H1 (cell line): ENCODE measurements at regions not wholly inside any gene's neighbourhood (a gene's known extent, or its start where the extent isn't known, plus 50 kb on each side); places are given as distances from the start of the nearest gene placed in this dataset.

ENCODE experiments used
- CTCF ChIA-PET: fragments of 300-600 bp; sonication (Branson Sonifier 250); formaldehyde crosslinking; loops from one replicate; lab custom pipeline; 2021; ENCODE audit not compliant: partially characterized antibody; lab: Charles Lee
- POLR2A ChIA-PET: fragments of 300-600 bp; sonication (Branson Sonifier 250); formaldehyde crosslinking; loops from one replicate; lab custom pipeline; 2021; ENCODE audit warnings: inconsistent platforms; ENCODE audit not compliant: partially characterized antibody; lab: Charles Lee
- DNase-seq, 2 experiments: peaks; one replicate each; pipeline versions ENCODE4 v3.0.0 to v3.0.0-alpha.2; 2010 to 2022; ENCODE audit warnings: low spot score in 2 of 2, low read depth in 1 of 2, mixed read lengths in 1 of 2
- FAIRE-seq: peaks from 2 replicates; lab custom pipeline; 2011; peaks lifted over from hg19 to GRCh38; lab: Jason Lieb, UNC
- H2AFZ ChIP-seq: 2 replicates; pipeline ENCODE4 v1.8.1; 2012; ENCODE audit warnings: low read length, inconsistent platforms
- H2AK5ac ChIP-seq: 2 replicates; pipeline ENCODE4 v1.6.1; 2013; ENCODE audit warnings: low read depth, low read length
- H2BK120ac ChIP-seq: replicated peaks from 2 replicates; pipeline ENCODE3; 2013; ENCODE audit warnings: low read depth, low read length, inconsistent platforms
- H2BK12ac ChIP-seq: 2 replicates; pipeline ENCODE4 v1.6.1; 2013; ENCODE audit warnings: low read depth, low read length
- H2BK15ac ChIP-seq: 2 replicates; pipeline ENCODE4 v1.6.1; 2013; ENCODE audit warnings: low read length
- H2BK20ac ChIP-seq: 2 replicates; pipeline ENCODE4 v1.6.1; 2013; ENCODE audit warnings: low read length
- H2BK5ac ChIP-seq: 2 replicates; pipeline ENCODE4 v1.6.1; 2013; ENCODE audit warnings: low read depth, low read length
- H3K14ac ChIP-seq: 2 replicates; pipeline ENCODE4 v1.6.1; 2013; ENCODE audit warnings: inconsistent platforms; ENCODE audit not compliant: insufficient read length
- H3K18ac ChIP-seq: 2 replicates; pipeline ENCODE4 v1.6.1; 2013; ENCODE audit warnings: low read length; ENCODE audit errors: extremely low read depth
- H3K23ac ChIP-seq: 2 replicates; pipeline ENCODE4 v1.6.1; 2013; ENCODE audit warnings: inconsistent platforms; ENCODE audit not compliant: insufficient read length
- H3K23me2 ChIP-seq: 2 replicates; pipeline ENCODE4 v1.6.1; 2013; ENCODE audit warnings: low read depth, low read length
- H3K27ac ChIP-seq: 2 replicates; pipeline ENCODE4 v1.6.1; 2011; ENCODE audit warnings: low read depth, low read length, inconsistent platforms
- H3K27me3 ChIP-seq, 4 experiments: replicated peaks in 1 of 4; 1 replicate in 1 of 4; 2 replicates in 3 of 4; pipeline versions ENCODE4 v1.6.1 to v1.8.1; 2011 to 2013; ENCODE audit warnings: low read length in 3 of 4, mild to moderate bottlenecking in 3 of 4, inconsistent platforms in 2 of 4, mixed read lengths in 2 of 4, moderate library complexity in 1 of 4; ENCODE audit not compliant: control insufficient read depth in 3 of 4, insufficient read depth in 3 of 4; ENCODE audit errors: extremely low read depth in 1 of 4
- H3K36me3 ChIP-seq, 4 experiments: 2 replicates each; pipeline versions ENCODE4 v1.6.1 to v1.8.1; 2011 to 2013; ENCODE audit warnings: mild to moderate bottlenecking in 4 of 4, low read length in 3 of 4, moderate library complexity in 2 of 4, control low read depth in 1 of 4, inconsistent platforms in 1 of 4; ENCODE audit not compliant: insufficient read depth in 4 of 4, control insufficient read depth in 2 of 4
- H3K4ac ChIP-seq: replicated peaks from 2 replicates; pipeline ENCODE3; 2013; ENCODE audit warnings: low read length, low read depth, mixed read lengths, inconsistent platforms; ENCODE audit not compliant: insufficient read length
- H3K4me1 ChIP-seq, 4 experiments: replicated peaks in 1 of 4; 1 replicate in 1 of 4; 2 replicates in 3 of 4; pipeline versions ENCODE4 v1.6.1 to v1.8.1; 2011 to 2013; ENCODE audit warnings: low read length in 3 of 4, inconsistent platforms in 2 of 4, mixed read lengths in 1 of 4; ENCODE audit not compliant: insufficient read depth in 4 of 4, control insufficient read depth in 3 of 4
- H3K4me2 ChIP-seq, 2 experiments: 2 replicates each; pipeline versions ENCODE4 v1.6.1 to v1.8.1; 2011 to 2013; ENCODE audit warnings: low read depth in 2 of 2, low read length in 2 of 2, control low read depth in 1 of 2, inconsistent platforms in 1 of 2, mild to moderate bottlenecking in 1 of 2; ENCODE audit not compliant: insufficient read depth in 1 of 2
- H3K4me3 ChIP-seq, 4 experiments: fragments of 200-600, 300-600 bp in 1 of 4; sonication (generic), shearing (Covaris generic), sonication (Bioruptor Twin) in 1 of 4; 2 replicates each; pipeline versions ENCODE4 v1.5.1 to v1.8.1; 2011 to 2016; ENCODE audit warnings: low read length in 4 of 4, low read depth in 3 of 4, control low read depth in 2 of 4, inconsistent platforms in 2 of 4, mild to moderate bottlenecking in 2 of 4, mixed read lengths in 1 of 4, moderate library complexity in 1 of 4; ENCODE audit not compliant: insufficient read depth in 2 of 4; ENCODE audit errors: extremely low read depth in 1 of 4
- H3K56ac ChIP-seq: replicated peaks from 2 replicates; pipeline ENCODE3; 2013; ENCODE audit warnings: low read depth, mild to moderate bottlenecking, mixed read lengths, low read length, inconsistent platforms; ENCODE audit not compliant: insufficient read length
- H3K79me1 ChIP-seq: 2 replicates; pipeline ENCODE4 v1.6.1; 2013; ENCODE audit warnings: low read depth, low read length, control low read depth
- H3K79me2 ChIP-seq, 2 experiments: 2 replicates each; pipeline versions ENCODE4 v1.6.1 to v1.8.1; 2012 to 2013; ENCODE audit warnings: low read length in 2 of 2, mild to moderate bottlenecking in 2 of 2, inconsistent platforms in 1 of 2; ENCODE audit not compliant: insufficient read depth in 2 of 2, control insufficient read depth in 1 of 2
- H3K9ac ChIP-seq, 4 experiments: replicated peaks in 1 of 4; 1 replicate in 1 of 4; 2 replicates in 3 of 4; pipeline versions ENCODE4 v1.6.1 to v1.8.1; 2011 to 2013; ENCODE audit warnings: low read depth in 3 of 4, low read length in 3 of 4, control low read depth in 2 of 4, mild to moderate bottlenecking in 2 of 4, moderate library complexity in 2 of 4, inconsistent platforms in 1 of 4; ENCODE audit errors: extremely low read depth in 1 of 4
- H3K9me3 ChIP-seq, 2 experiments: 2 replicates each; pipeline versions ENCODE4 v1.6.1 to v1.8.1; 2012 to 2013; ENCODE audit warnings: mild to moderate bottlenecking in 2 of 2, moderate library complexity in 2 of 2, control low read depth in 1 of 2, inconsistent platforms in 1 of 2, low read depth in 1 of 2, low read length in 1 of 2, mixed read lengths in 1 of 2; ENCODE audit not compliant: insufficient read depth in 2 of 2
- H4K20me1 ChIP-seq, 2 experiments: replicated peaks in 1 of 2; 2 replicates each; pipeline versions ENCODE3 to v1.8.1; 2011 to 2013; ENCODE audit warnings: inconsistent platforms in 2 of 2, low read length in 2 of 2, mild to moderate bottlenecking in 1 of 2; ENCODE audit not compliant: insufficient read depth in 2 of 2, control insufficient read depth in 1 of 2
- H4K5ac ChIP-seq: 2 replicates; pipeline ENCODE4 v1.6.1; 2013; ENCODE audit warnings: low read length, low read depth, mixed read lengths, inconsistent platforms; ENCODE audit not compliant: insufficient read length
- H4K8ac ChIP-seq: 2 replicates; pipeline ENCODE4 v1.8.0; 2013; ENCODE audit warnings: mild to moderate bottlenecking, moderate library complexity, low read length, inconsistent platforms; ENCODE audit not compliant: insufficient read depth; ENCODE audit errors: extremely low read depth
- H4K91ac ChIP-seq: replicated peaks from 2 replicates; pipeline ENCODE3; 2013; ENCODE audit warnings: low read length, mixed read lengths, inconsistent platforms; ENCODE audit not compliant: insufficient read length
- E2F6 ChIP-seq: IDR thresholded peaks from 2 replicates; pipeline ENCODE4 v1.6.1; 2012; ENCODE audit warnings: inconsistent platforms
- EP300 ChIP-seq, 2 experiments: IDR thresholded peaks; 1 replicate in 1 of 2; 2 replicates in 1 of 2; pipeline ENCODE4 v1.6.1; 2011 to 2012; ENCODE audit warnings: low read depth in 2 of 2, low read length in 2 of 2, mild to moderate bottlenecking in 2 of 2, borderline replicate concordance in 1 of 2, inconsistent platforms in 1 of 2, moderate library complexity in 1 of 2
- HDAC2 ChIP-seq, 2 experiments: fragments of 300-600 bp in 1 of 2; sonication (generic) in 1 of 2; IDR thresholded peaks; 2 replicates each; pipeline ENCODE4 v1.6.1; 2011 to 2012; ENCODE audit warnings: low read depth in 2 of 2, low read length in 2 of 2, mild to moderate bottlenecking in 2 of 2, moderate library complexity in 2 of 2, borderline replicate concordance in 1 of 2, inconsistent platforms in 1 of 2
- JUND ChIP-seq: IDR thresholded peaks from 2 replicates; pipeline ENCODE4 v1.6.1; 2011; ENCODE audit warnings: mild to moderate bottlenecking, improper control_type of control experiment, low read length
- SAP30 ChIP-seq: fragments of 300-600 bp; sonication (generic); IDR thresholded peaks from 2 replicates; pipeline ENCODE4 v1.7.1; 2012; ENCODE audit warnings: low read length, moderate library complexity, mild to moderate bottlenecking, inconsistent platforms; ENCODE audit not compliant: insufficient read depth, insufficient replicate concordance
- TEAD4 ChIP-seq: IDR thresholded peaks from 2 replicates; pipeline ENCODE4 v1.6.1; 2012; ENCODE audit warnings: low read depth, low read length, inconsistent platforms, mixed read lengths
- ZNF274 ChIP-seq: IDR thresholded peaks from 2 replicates; pipeline ENCODE4 v1.7.0; 2012; ENCODE audit warnings: low read length, borderline replicate concordance; ENCODE audit errors: extremely low read depth
- WGBS, 2 experiments: shearing (Covaris generic) in 1 of 2; methylation state at CpG; one replicate each; pipeline versions ENCODE4 v1.1.6 to v1.1.7; 2013 to 2015; ENCODE audit warnings: low lambda C conversion rate in 2 of 2, mixed read lengths in 2 of 2, inconsistent platforms in 1 of 2, low coverage in 1 of 2, missing lambda C conversion rate in 1 of 2; ENCODE audit not compliant: insufficient replicate concordance in 2 of 2, insufficient coverage in 1 of 2, insufficient read length in 1 of 2; ENCODE audit errors: extremely low coverage in 1 of 2, missing lambda C conversion rate in 1 of 2; 5-methylcytosine and 5-hydroxymethylcytosine counted together
- TF ChIP-seq, protein P1 (sequence below), 3 experiments: IDR thresholded peaks; 1 replicate in 2 of 3; 2 replicates in 1 of 3; pipeline versions ENCODE4 v1.5.1 to v1.6.1; 2011; ENCODE audit warnings: low read length in 3 of 3, mild to moderate bottlenecking in 3 of 3, inconsistent platforms in 2 of 3, low read depth in 1 of 3, moderate library complexity in 1 of 3; ENCODE audit not compliant: insufficient read depth in 1 of 3; ENCODE audit errors: control extremely low read depth in 1 of 3
- TF ChIP-seq, protein P2 (sequence below): IDR thresholded peaks from 2 replicates; pipeline ENCODE4 v1.6.1; 2011; ENCODE audit warnings: low read length, improper control_type of control experiment

DNA sequence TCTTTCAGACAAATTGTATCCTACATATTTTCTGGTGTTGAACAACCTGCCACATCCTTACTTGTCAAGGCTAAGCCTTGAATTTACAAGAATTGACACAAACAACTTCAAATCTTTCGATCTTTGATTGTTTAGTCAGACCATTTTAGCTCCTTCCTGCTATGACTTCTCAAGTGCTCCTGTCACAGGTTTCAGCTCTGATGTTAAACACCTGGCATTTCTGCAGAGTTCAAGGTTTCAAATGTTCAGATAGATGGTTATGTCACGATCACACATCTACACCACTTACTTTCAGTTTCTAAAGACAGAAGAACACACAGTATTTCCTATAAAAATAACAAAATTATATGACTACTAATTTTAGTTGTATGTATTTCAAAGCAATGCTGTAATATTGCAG is 84.0 kb downstream of the RND3 start:
- no peaks in the 10 kb centered on the region; a peak in 1 of 4 replicates for H3K9me3 ChIP-seq
- H4K8ac ChIP-seq, result no peak overlapping the region
- no peak overlapping the region for H3K18ac ChIP-seq
- H3K36me3 ChIP-seq, result no peaks in the 10 kb centered on the region; a peak in 1 of 8 replicates
- no peaks in the 10 kb centered on the region for H4K20me1 ChIP-seq
- whole genome bisulfite sequencing, 2 experiments, result 80% methylated on average over 2 of the region's 2 CpGs; no CpG with 5 or more reads in 1 of the 2 experiments
- H3K4me3 ChIP-seq, result no peak overlapping the region
- H3K9ac ChIP-seq, result no peak overlapping the region
- no peak overlapping the region for H3K14ac ChIP-seq
- no peak overlapping the region for H2BK120ac ChIP-seq
- no peak for DNase-seq
- no peak overlapping the region for H3K56ac ChIP-seq
- H3K27ac ChIP-seq, result no peak overlapping the region
- ChIA-PET CTCF (no interaction called here), POLR2A (no interaction called here)
- no peaks in the 10 kb centered on the region for H3K79me2 ChIP-seq
- no peak overlapping the region for H3K4me2 ChIP-seq
- no peak overlapping the region for H3K4ac ChIP-seq
- H2BK15ac ChIP-seq, result no peak overlapping the region
- FAIRE-seq, result no peak
- H4K5ac ChIP-seq, result no peak overlapping the region
- H3K27me3 ChIP-seq, result no peaks in the 10 kb centered on the region
- H3K4me1 ChIP-seq, result no peaks in the 10 kb centered on the region; a peak in 1 of 7 replicates
- no peak overlapping the region for H2BK5ac ChIP-seq
- H2BK12ac ChIP-seq, result no peak overlapping the region
- H3K23me2 ChIP-seq, result no peaks in the 10 kb centered on the region
- H2AFZ ChIP-seq, result no peak overlapping the region
- H2BK20ac ChIP-seq, result no peak overlapping the region
- H2AK5ac ChIP-seq, result no peak overlapping the region
- no peak overlapping the region for H4K91ac ChIP-seq
- no peaks in the 10 kb centered on the region for H3K79me1 ChIP-seq
- no peak overlapping the region for H3K23ac ChIP-seq
- TF ChIP-seq ZNF274 (no peak), EP300 (IDR thresholded peaks at IDR 0.05; ENCODE audit: borderline replicate concordance in 1 of 2, low read depth in 2 of 2, low read length in 2 of 2) (no peak), TEAD4 (no peak), JUND (no peak), HDAC2 (IDR thresholded peaks at IDR 0.05; ENCODE audit: borderline replicate concordance in 1 of 2, low read depth in 2 of 2, low read length in 2 of 2) (no peak), E2F6 (no peak), SAP30 (no peak)
- TF ChIP-seq, protein P1, sequence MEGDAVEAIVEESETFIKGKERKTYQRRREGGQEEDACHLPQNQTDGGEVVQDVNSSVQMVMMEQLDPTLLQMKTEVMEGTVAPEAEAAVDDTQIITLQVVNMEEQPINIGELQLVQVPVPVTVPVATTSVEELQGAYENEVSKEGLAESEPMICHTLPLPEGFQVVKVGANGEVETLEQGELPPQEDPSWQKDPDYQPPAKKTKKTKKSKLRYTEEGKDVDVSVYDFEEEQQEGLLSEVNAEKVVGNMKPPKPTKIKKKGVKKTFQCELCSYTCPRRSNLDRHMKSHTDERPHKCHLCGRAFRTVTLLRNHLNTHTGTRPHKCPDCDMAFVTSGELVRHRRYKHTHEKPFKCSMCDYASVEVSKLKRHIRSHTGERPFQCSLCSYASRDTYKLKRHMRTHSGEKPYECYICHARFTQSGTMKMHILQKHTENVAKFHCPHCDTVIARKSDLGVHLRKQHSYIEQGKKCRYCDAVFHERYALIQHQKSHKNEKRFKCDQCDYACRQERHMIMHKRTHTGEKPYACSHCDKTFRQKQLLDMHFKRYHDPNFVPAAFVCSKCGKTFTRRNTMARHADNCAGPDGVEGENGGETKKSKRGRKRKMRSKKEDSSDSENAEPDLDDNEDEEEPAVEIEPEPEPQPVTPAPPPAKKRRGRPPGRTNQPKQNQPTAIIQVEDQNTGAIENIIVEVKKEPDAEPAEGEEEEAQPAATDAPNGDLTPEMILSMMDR (IDR thresholded peaks at IDR 0.05; ENCODE audit: control extremely low read depth in 1 of 3, insufficient read depth in 1 of 3, low read depth in 1 of 3, low read length in 3 of 3), result no peak
- TF ChIP-seq, protein P2, sequence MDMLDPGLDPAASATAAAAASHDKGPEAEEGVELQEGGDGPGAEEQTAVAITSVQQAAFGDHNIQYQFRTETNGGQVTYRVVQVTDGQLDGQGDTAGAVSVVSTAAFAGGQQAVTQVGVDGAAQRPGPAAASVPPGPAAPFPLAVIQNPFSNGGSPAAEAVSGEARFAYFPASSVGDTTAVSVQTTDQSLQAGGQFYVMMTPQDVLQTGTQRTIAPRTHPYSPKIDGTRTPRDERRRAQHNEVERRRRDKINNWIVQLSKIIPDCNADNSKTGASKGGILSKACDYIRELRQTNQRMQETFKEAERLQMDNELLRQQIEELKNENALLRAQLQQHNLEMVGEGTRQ, result no peak
